HL-60 (cell line): ENCODE measurements at regions not wholly inside any gene's neighbourhood (a gene's known extent, or its start where the extent isn't known, plus 50 kb on each side); places are given as distances from the start of the nearest gene placed in this dataset.
A peak's percentile ranks its signal among the peaks of the same experiment; 100 is the strongest.

Experiments
- DNase-seq, 2 experiments: peaks; one replicate each; pipeline ENCODE4 v3.0.0-alpha.2; 2010 to 2020; ENCODE audit warnings: low read depth in 1 of 2, low spot score in 1 of 2
- H3K27ac ChIP-seq: fragments of 250-450 bp; sonication (Bioruptor Pico); replicated peaks from 2 replicates; pipeline ENCODE4 v1.5.1; 2020; ENCODE audit warnings: mild to moderate bottlenecking, moderate library complexity
- H3K27me3 ChIP-seq: fragments of 250-450 bp; sonication (Bioruptor Pico); 2 replicates; pipeline ENCODE4 v1.5.1; 2021; ENCODE audit warnings: mild to moderate bottlenecking, moderate library complexity; ENCODE audit not compliant: insufficient read depth, poor library complexity, severe bottlenecking
- H3K4me3 ChIP-seq: replicated peaks from 2 replicates; pipeline ENCODE4 v1.5.1; 2011; ENCODE audit warnings: mild to moderate bottlenecking, control low read depth, low read length; ENCODE audit not compliant: insufficient read depth
- GABPA ChIP-seq: IDR thresholded peaks from 2 replicates; pipeline ENCODE4 v1.6.1; 2012; ENCODE audit warnings: low read depth
- POLR2AphosphoS5 ChIP-seq: IDR thresholded peaks from 2 replicates; pipeline ENCODE4 v1.6.1; 2012; ENCODE audit warnings: low read depth
- SPI1 ChIP-seq: IDR thresholded peaks from 2 replicates; pipeline ENCODE4 v1.6.1; 2012; ENCODE audit warnings: low read depth, mild to moderate bottlenecking, borderline replicate concordance
- TF ChIP-seq, protein P1 (sequence below): IDR thresholded peaks from 2 replicates; pipeline ENCODE4 v1.6.1; 2012; ENCODE audit warnings: low read depth; ENCODE audit not compliant: insufficient replicate concordance
- TF ChIP-seq, protein P2 (sequence below): IDR thresholded peaks from one replicate; pipeline ENCODE4 v1.5.1; 2011; ENCODE audit warnings: low read length, control low read depth, inconsistent platforms; ENCODE audit not compliant: insufficient read depth

DNA sequence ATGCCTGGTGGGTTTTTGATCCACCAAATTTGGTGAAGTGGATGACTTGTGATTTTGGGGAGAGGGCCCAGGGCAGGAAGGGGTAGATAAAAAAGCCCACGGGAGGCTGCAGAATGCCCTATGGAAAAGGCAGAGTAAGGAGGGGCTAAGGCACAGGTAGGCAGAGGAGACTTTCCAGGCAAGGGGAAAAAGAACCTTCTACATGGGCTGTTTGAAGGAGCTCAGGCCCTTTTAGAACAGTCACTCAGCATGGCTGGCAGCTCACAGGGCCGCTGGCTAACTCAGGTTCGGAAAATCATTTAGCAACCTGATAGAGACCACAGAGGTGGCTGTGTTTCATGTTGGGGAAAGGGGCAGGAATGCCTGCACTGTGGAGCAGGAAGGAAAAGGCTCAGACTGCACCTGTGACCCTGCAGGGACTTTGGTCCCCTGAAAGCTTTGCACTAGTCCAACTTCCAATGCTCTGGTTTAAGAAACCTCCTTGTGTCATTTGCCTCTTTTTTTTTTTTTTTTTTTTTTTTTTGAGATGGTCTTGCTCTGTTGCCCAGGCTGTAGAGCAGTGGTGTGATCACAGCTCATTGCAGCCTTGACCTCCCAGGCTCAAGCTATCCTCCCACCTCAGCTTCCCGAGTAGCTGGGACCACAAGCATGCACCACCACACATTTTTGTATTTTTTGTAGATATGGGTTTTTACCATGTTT lies 58.5 kb upstream of the ENAH start:
- TF ChIP-seq SPI1, result no peak
- TF ChIP-seq POLR2AphosphoS5, result no peak
- TF ChIP-seq, protein P1, sequence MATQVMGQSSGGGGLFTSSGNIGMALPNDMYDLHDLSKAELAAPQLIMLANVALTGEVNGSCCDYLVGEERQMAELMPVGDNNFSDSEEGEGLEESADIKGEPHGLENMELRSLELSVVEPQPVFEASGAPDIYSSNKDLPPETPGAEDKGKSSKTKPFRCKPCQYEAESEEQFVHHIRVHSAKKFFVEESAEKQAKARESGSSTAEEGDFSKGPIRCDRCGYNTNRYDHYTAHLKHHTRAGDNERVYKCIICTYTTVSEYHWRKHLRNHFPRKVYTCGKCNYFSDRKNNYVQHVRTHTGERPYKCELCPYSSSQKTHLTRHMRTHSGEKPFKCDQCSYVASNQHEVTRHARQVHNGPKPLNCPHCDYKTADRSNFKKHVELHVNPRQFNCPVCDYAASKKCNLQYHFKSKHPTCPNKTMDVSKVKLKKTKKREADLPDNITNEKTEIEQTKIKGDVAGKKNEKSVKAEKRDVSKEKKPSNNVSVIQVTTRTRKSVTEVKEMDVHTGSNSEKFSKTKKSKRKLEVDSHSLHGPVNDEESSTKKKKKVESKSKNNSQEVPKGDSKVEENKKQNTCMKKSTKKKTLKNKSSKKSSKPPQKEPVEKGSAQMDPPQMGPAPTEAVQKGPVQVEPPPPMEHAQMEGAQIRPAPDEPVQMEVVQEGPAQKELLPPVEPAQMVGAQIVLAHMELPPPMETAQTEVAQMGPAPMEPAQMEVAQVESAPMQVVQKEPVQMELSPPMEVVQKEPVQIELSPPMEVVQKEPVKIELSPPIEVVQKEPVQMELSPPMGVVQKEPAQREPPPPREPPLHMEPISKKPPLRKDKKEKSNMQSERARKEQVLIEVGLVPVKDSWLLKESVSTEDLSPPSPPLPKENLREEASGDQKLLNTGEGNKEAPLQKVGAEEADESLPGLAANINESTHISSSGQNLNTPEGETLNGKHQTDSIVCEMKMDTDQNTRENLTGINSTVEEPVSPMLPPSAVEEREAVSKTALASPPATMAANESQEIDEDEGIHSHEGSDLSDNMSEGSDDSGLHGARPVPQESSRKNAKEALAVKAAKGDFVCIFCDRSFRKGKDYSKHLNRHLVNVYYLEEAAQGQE, result no peak
- TF ChIP-seq, protein P2, sequence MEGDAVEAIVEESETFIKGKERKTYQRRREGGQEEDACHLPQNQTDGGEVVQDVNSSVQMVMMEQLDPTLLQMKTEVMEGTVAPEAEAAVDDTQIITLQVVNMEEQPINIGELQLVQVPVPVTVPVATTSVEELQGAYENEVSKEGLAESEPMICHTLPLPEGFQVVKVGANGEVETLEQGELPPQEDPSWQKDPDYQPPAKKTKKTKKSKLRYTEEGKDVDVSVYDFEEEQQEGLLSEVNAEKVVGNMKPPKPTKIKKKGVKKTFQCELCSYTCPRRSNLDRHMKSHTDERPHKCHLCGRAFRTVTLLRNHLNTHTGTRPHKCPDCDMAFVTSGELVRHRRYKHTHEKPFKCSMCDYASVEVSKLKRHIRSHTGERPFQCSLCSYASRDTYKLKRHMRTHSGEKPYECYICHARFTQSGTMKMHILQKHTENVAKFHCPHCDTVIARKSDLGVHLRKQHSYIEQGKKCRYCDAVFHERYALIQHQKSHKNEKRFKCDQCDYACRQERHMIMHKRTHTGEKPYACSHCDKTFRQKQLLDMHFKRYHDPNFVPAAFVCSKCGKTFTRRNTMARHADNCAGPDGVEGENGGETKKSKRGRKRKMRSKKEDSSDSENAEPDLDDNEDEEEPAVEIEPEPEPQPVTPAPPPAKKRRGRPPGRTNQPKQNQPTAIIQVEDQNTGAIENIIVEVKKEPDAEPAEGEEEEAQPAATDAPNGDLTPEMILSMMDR, result no peak
- no peak for TF ChIP-seq GABPA
- Histone ChIP-seq H3K4me3 (no peak overlapping the region), H3K27ac (no peak overlapping the region), H3K27me3 (no peaks in the 10 kb centered on the region)
- no peak for DNase-seq

DNA sequence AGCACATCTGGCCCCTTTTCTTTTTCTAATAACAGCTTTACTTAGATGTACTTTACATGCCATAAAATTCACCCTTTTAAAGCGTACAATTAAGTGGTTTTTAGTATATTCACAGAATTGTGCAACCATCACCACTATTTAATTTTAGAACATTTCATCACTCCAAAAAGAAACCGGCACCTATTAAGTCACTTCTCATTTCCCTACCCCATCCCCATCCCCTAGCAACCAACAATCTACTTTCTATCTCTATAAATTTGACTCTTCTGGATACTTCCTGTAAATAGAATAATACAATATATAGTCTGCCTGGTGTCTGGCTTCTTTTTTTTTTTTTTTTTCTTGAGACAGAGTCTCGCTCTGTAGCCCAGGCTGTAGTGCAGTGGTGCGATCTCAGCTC lies 59.5 kb upstream of the ENAH start:
- Histone ChIP-seq H3K4me3 (no peak overlapping the region), H3K27ac (peak overlapping the region; percentile 42), H3K27me3 (no peaks in the 10 kb centered on the region)
- peak; percentile 44 to 68 for DNase-seq
- peak; percentile 56; the same call in 1 of the 2 replicates for TF ChIP-seq SPI1
- TF ChIP-seq, protein P1, result no peak
- no peak for TF ChIP-seq GABPA
- TF ChIP-seq, protein P2, result no peak
- TF ChIP-seq POLR2AphosphoS5, result no peak

DNA sequence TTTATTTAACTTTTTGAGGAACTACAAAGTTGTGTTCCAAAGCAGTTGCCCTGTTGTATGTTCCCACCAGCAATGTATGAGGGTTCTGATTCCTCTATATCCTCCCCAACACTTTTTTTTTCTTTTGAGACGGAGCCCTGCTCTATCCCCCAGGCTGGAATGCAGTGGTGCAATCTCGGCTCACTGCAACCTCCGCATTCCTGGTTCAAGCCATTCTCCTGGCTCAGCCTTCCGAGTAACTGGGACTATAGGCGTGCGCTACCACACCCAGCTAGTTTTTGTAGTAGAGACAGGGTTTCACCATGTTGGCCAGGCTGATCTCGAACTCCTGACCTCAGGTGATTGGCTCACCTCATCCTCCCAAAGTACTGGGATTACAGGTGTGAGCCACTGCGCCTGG lies 60.4 kb upstream of the ENAH start:
- H3K27ac ChIP-seq, result peak overlapping the region; percentile 42
- TF ChIP-seq GABPA (no peak), POLR2AphosphoS5 (no peak), SPI1 (no peak)
- TF ChIP-seq, protein P2, result no peak
- TF ChIP-seq, protein P1, result no peak
- no peak overlapping the region for H3K4me3 ChIP-seq
- H3K27me3 ChIP-seq, result no peaks in the 10 kb centered on the region
- DNase-seq, result no peak
